Tibial nerve (tissue), 4 donors: ENCODE measurements at regions not wholly inside any gene's neighbourhood (a gene's known extent, or its start where the extent isn't known, plus 50 kb on each side); places are given as distances from the start of the nearest gene placed in this dataset.

Experiments used
- CTCF ChIP-seq, 5 experiments: fragments of 200-600 bp in 3 of 5; fragments of 450-650 bp in 2 of 5; sonication (generic) in 3 of 5; IDR thresholded peaks; one replicate each; pipeline ENCODE4 v1.5.1; 2016 to 2019; ENCODE audit warnings: antibody characterized with exemption in 5 of 5, mild to moderate bottlenecking in 3 of 5, moderate library complexity in 2 of 5
- EP300 ChIP-seq, 2 donors: sonication (generic); formaldehyde crosslinking; IDR thresholded peaks; one replicate each; pipeline ENCODE4 v1.6.1; 2017; ENCODE audit warnings: antibody characterized with exemption in 2 of 2, mild to moderate bottlenecking in 1 of 2
- POLR2A ChIP-seq, 2 donors: fragments of 450-650 bp; IDR thresholded peaks; one replicate each; pipeline ENCODE4 v1.6.1; 2017; ENCODE audit warnings: antibody characterized with exemption in 2 of 2, mild to moderate bottlenecking in 2 of 2, moderate library complexity in 2 of 2

- TF ChIP-seq EP300 (IDR thresholded peaks at IDR 0.05) (no peak), CTCF (IDR thresholded peaks at IDR 0.05) (no peak), POLR2A (IDR thresholded peaks at IDR 0.05) (no peak)
Measured at GRCh38 chr3:150148227-150148626, 177.5 kb upstream of the PFN2 start.
